ENCODE measurements at regions not wholly inside any gene's neighbourhood (a gene's known extent, or its start where the extent isn't known, plus 50 kb on each side); places are given as distances from the start of the nearest gene placed in this dataset.

GRCh38 chr6:104473021-104473429, 386.7 kb downstream of the HACE1 start (continued):
- no peak for TF ChIP-seq MIER3 (CRISPR knock-in tag; IDR thresholded peaks at IDR 0.05; ENCODE audit: borderline replicate concordance)
- no peak for TF ChIP-seq TEAD3 (CRISPR knock-in tag; optimal IDR thresholded peaks at IDR 0.05; ENCODE audit: borderline replicate concordance)
- TF ChIP-seq MYNN (CRISPR knock-in tag; IDR thresholded peaks at IDR 0.05; ENCODE audit: low read depth), result no peak
- TF ChIP-seq JUN (CRISPR knock-in tag; IDR thresholded peaks at IDR 0.05), result no peak
- no peak for TF ChIP-seq ZBTB37 (CRISPR knock-in tag; IDR thresholded peaks at IDR 0.05)
- TF ChIP-seq U2AF1 (optimal IDR thresholded peaks at IDR 0.05; ENCODE audit: low read depth, low read length), result no peak
- no peak for TF ChIP-seq ZFX (CRISPR knock-in tag; IDR thresholded peaks at IDR 0.05; ENCODE audit: low read depth)
- TF ChIP-seq SP4 (CRISPR knock-in tag; IDR thresholded peaks at IDR 0.05), result no peak
- no peak for TF ChIP-seq ZFP91 (CRISPR knock-in tag; IDR thresholded peaks at IDR 0.05; ENCODE audit: borderline replicate concordance)

GRCh38 chr6:104472021-104472901, 387.5 kb downstream of the HACE1 start:
- Histone ChIP-seq H3K4me2 (ENCODE audit: low read depth, low read length) (no peak overlapping the region), H3K9ac (ENCODE audit: insufficient read depth, low read depth, low read length) (no peak overlapping the region), H3K4me1 (ENCODE audit: insufficient read depth, low read length) (no peaks in the 10 kb centered on the region), H3K36me3 (replicated peaks in 1 of 2; ENCODE audit: control insufficient read depth in 1 of 2, insufficient read depth in 2 of 2, low read length in 2 of 2) (no peaks in the 10 kb centered on the region), H3K79me2 (ENCODE audit: insufficient read depth, low read length) (no peaks in the 10 kb centered on the region), H3K9me3 (ENCODE audit: low read length) (no peaks in the 10 kb centered on the region), H3K4me3 (replicated peaks in 1 of 3; ENCODE audit: insufficient read depth in 1 of 3, low read depth in 2 of 3, low read length in 3 of 3) (no peak overlapping the region), H3K27ac (ENCODE audit: extremely low read length, insufficient read depth, low read length) (no peak overlapping the region), H2AFZ (ENCODE audit: low read length) (no peak overlapping the region), H3K27me3 (ENCODE audit: control insufficient read depth in 1 of 2, insufficient read depth in 2 of 2, low read length in 2 of 2) (no peaks in the 10 kb centered on the region), H4K20me1 (ENCODE audit: insufficient read depth, low read length) (no peaks in the 10 kb centered on the region)
- 76% methylated on average over 9 of the region's 9 CpGs for WGBS (ENCODE audit: low lambda C conversion rate)
- POLR2A ChIA-PET, result no interaction called here
- DNase-seq (ENCODE audit: low spot score), result no peak
- CTCF ChIA-PET (ENCODE audit: low intra/inter-chr PET ratio, low total read pairs), result no interaction called here
- in situ Hi-C loops (cut with HindIII; ENCODE audit: extremely low pct_ligation_motif_present, low pct_unique_long_range_greater_than_20kb) (no loop called here), intact Hi-C loops (cut with micrococcal nuclease; ENCODE audit: unreplicated experiment) (no loop called here)
- BruUV-seq (replicated peaks), result no TSS peak
- ATAC-seq, result no peak
- no peak for FAIRE-seq
- TF ChIP-seq KLF9 (CRISPR knock-in tag; IDR thresholded peaks at IDR 0.05; ENCODE audit: low read depth) (no peak), SSRP1 (CRISPR knock-in tag; IDR thresholded peaks at IDR 0.05) (no peak), CREB1 (IDR thresholded peaks at IDR 0.05) (no peak), CREB1 (CRISPR knock-in tag; IDR thresholded peaks at IDR 0.05) (no peak), ZBTB1 (CRISPR knock-in tag; IDR thresholded peaks at IDR 0.05; ENCODE audit: borderline replicate concordance) (no peak), ATF7 (IDR thresholded peaks at IDR 0.05) (no peak), ATF7 (CRISPR knock-in tag; IDR thresholded peaks at IDR 0.05) (no peak), SNAPC2 (CRISPR knock-in tag; IDR thresholded peaks at IDR 0.05) (no peak), ZNF382 (CRISPR knock-in tag; IDR thresholded peaks at IDR 0.05; ENCODE audit: borderline replicate concordance) (no peak), ZSCAN22 (CRISPR knock-in tag; IDR thresholded peaks at IDR 0.05) (no peak), RORA (CRISPR knock-in tag; IDR thresholded peaks at IDR 0.05) (no peak), KAT8 (CRISPR knock-in tag; IDR thresholded peaks at IDR 0.05) (no peak), KAT7 (CRISPR knock-in tag; IDR thresholded peaks at IDR 0.05; ENCODE audit: borderline replicate concordance) (no peak), ZNF317 (CRISPR knock-in tag; IDR thresholded peaks at IDR 0.05) (no peak), ZNF17 (CRISPR knock-in tag; IDR thresholded peaks at IDR 0.05) (no peak), PCBP2 (optimal IDR thresholded peaks at IDR 0.05; ENCODE audit: low read depth, low read length, poor library complexity, severe bottlenecking) (no peak)

All from HepG2 (cell line).